H9 (cell line): ENCODE measurements at regions not wholly inside any gene's neighbourhood (a gene's known extent, or its start where the extent isn't known, plus 50 kb on each side); places are given as distances from the start of the nearest gene placed in this dataset.

Source experiments
- DNase-seq: peaks from one replicate; pipeline ENCODE4 v3.0.0-alpha.2; 2017
- H2AFZ ChIP-seq: one replicate; pipeline ENCODE4 v1.6.1; 2013; ENCODE audit warnings: mild to moderate bottlenecking, low read length, control low read depth, moderate library complexity
- H2AK5ac ChIP-seq: 2 replicates; pipeline ENCODE4 v1.6.1; 2013; ENCODE audit warnings: low read length, control low read depth, mixed read lengths; ENCODE audit not compliant: insufficient read length
- H2BK120ac ChIP-seq: one replicate; pipeline ENCODE4 v1.6.1; 2013; ENCODE audit warnings: low read depth, mild to moderate bottlenecking, low read length, control low read depth, inconsistent platforms; ENCODE audit not compliant: poor library complexity, severe bottlenecking
- H2BK12ac ChIP-seq: 2 replicates; pipeline ENCODE4 v1.6.1; 2013; ENCODE audit warnings: low read length, control low read depth, mixed read lengths, low read depth; ENCODE audit not compliant: insufficient read length
- H2BK15ac ChIP-seq: 2 replicates; pipeline ENCODE4 v1.6.1; 2013; ENCODE audit warnings: low read depth, low read length, control low read depth
- H2BK20ac ChIP-seq: one replicate; pipeline ENCODE4 v1.6.1; 2013; ENCODE audit warnings: low read depth, mild to moderate bottlenecking, low read length, control low read depth, inconsistent platforms; ENCODE audit not compliant: poor library complexity, severe bottlenecking
- H2BK5ac ChIP-seq: 2 replicates; pipeline ENCODE4 v1.6.1; 2013; ENCODE audit warnings: low read length, control low read depth, mixed read lengths; ENCODE audit not compliant: insufficient read length
- H3K14ac ChIP-seq: 2 replicates; pipeline ENCODE4 v1.6.1; 2013; ENCODE audit warnings: low read length, control low read depth; ENCODE audit not compliant: insufficient read depth
- H3K18ac ChIP-seq: 2 replicates; pipeline ENCODE4 v1.6.1; 2013; ENCODE audit warnings: low read depth, mild to moderate bottlenecking, mixed read lengths, low read length, control low read depth; ENCODE audit not compliant: insufficient read length
- H3K23ac ChIP-seq: 2 replicates; pipeline ENCODE4 v1.6.1; 2013; ENCODE audit warnings: low read length, control low read depth, mixed read lengths, low read depth; ENCODE audit not compliant: insufficient read length
- H3K23me2 ChIP-seq: 2 replicates; pipeline ENCODE4 v1.6.1; 2013; ENCODE audit warnings: low read depth, mild to moderate bottlenecking, mixed read lengths, low read length, control low read depth; ENCODE audit not compliant: insufficient read length, poor library complexity, severe bottlenecking
- H3K27ac ChIP-seq: 2 replicates; pipeline ENCODE4 v1.5.1; 2013; ENCODE audit warnings: low read length, control low read depth, mixed read lengths, low read depth; ENCODE audit not compliant: insufficient read length
- H3K27me3 ChIP-seq: 2 replicates; pipeline ENCODE4 v1.6.1; 2013; ENCODE audit warnings: low read length, control low read depth, inconsistent platforms; ENCODE audit not compliant: insufficient read depth
- H3K4ac ChIP-seq: 2 replicates; pipeline ENCODE4 v1.6.1; 2013; ENCODE audit warnings: low read depth, mild to moderate bottlenecking, control low read depth, inconsistent platforms, low read length, moderate library complexity
- H3K4me1 ChIP-seq: 2 replicates; pipeline ENCODE4 v1.6.1; 2013; ENCODE audit warnings: low read length, control low read depth, inconsistent platforms; ENCODE audit not compliant: insufficient read depth
- H3K4me2 ChIP-seq: 2 replicates; pipeline ENCODE4 v1.6.1; 2013; ENCODE audit warnings: low read length, control low read depth, mixed read lengths; ENCODE audit not compliant: insufficient read length, insufficient read depth
- H3K56ac ChIP-seq: 2 replicates; pipeline ENCODE4 v1.6.1; 2013; ENCODE audit warnings: low read depth, mild to moderate bottlenecking, mixed read lengths, low read length, control low read depth; ENCODE audit not compliant: insufficient read length
- H3K79me1 ChIP-seq: 2 replicates; pipeline ENCODE4 v1.6.1; 2013; ENCODE audit warnings: low read depth, mild to moderate bottlenecking, moderate library complexity, low read length, control low read depth, inconsistent platforms; ENCODE audit not compliant: insufficient read depth, poor library complexity, severe bottlenecking
- H3K79me2 ChIP-seq: 2 replicates; pipeline ENCODE4 v1.6.1; 2013; ENCODE audit warnings: low read length, control low read depth, inconsistent platforms; ENCODE audit not compliant: insufficient read depth
- H3K9ac ChIP-seq: 2 replicates; pipeline ENCODE4 v1.6.1; 2013; ENCODE audit warnings: low read length, control low read depth, mixed read lengths; ENCODE audit not compliant: insufficient read length; ENCODE audit errors: extremely low read depth
- H3K9me3 ChIP-seq: one replicate; pipeline ENCODE4 v1.6.1; 2013; ENCODE audit warnings: low read depth, low read length, inconsistent platforms; ENCODE audit not compliant: control insufficient read depth
- H3T11ph ChIP-seq: one replicate; pipeline ENCODE4 v1.6.1; 2013; ENCODE audit warnings: mild to moderate bottlenecking, low read length, control low read depth, inconsistent platforms
- H4K20me1 ChIP-seq: one replicate; pipeline ENCODE4 v1.6.1; 2013; ENCODE audit not compliant: control insufficient read depth, insufficient read length, insufficient read depth
- H4K5ac ChIP-seq: 2 replicates; pipeline ENCODE4 v1.6.1; 2013; ENCODE audit warnings: low read depth, mild to moderate bottlenecking, mixed read lengths, low read length, control low read depth; ENCODE audit not compliant: insufficient read length
- H4K8ac ChIP-seq: replicated peaks from 2 replicates; pipeline ENCODE4 v1.6.1; 2013; ENCODE audit warnings: low read length, control low read depth, mixed read lengths, low read depth; ENCODE audit not compliant: insufficient read length
- H4K91ac ChIP-seq: 2 replicates; pipeline ENCODE4 v1.6.1; 2013; ENCODE audit warnings: low read depth, mild to moderate bottlenecking, moderate library complexity, mixed read lengths, low read length, control low read depth; ENCODE audit not compliant: insufficient read length
- H3K27ac Mint-ChIP-seq, 3 experiments: 2 replicates in 2 of 3; 3 replicates in 1 of 3; pipeline ENCODE4 v1.8.0; 2020 to 2021; ENCODE audit warnings: mixed read lengths in 3 of 3, mild to moderate bottlenecking in 1 of 3, moderate library complexity in 1 of 3
- H3K27me3 Mint-ChIP-seq: 2 replicates; pipeline ENCODE4 v1.8.0; 2021; ENCODE audit warnings: low read depth, mild to moderate bottlenecking, moderate library complexity, mixed read lengths
- H3K36me3 Mint-ChIP-seq, 3 experiments: 2 replicates in 2 of 3; 3 replicates in 1 of 3; pipeline ENCODE4 v1.8.0; 2020 to 2021; ENCODE audit warnings: low read depth in 3 of 3, mixed read lengths in 3 of 3; ENCODE audit not compliant: insufficient read depth in 1 of 3
- H3K4me1 Mint-ChIP-seq, 2 experiments: 2 replicates each; pipeline ENCODE4 v1.8.0; 2020; ENCODE audit warnings: mixed read lengths in 2 of 2
- H3K4me3 Mint-ChIP-seq, 2 experiments: 2 replicates in 1 of 2; 3 replicates in 1 of 2; pipeline ENCODE4 v1.8.0; 2020 to 2021; ENCODE audit warnings: mild to moderate bottlenecking in 2 of 2, mixed read lengths in 2 of 2, moderate library complexity in 1 of 2
- H3K9me3 Mint-ChIP-seq, 2 experiments: 2 replicates in 1 of 2; 3 replicates in 1 of 2; pipeline ENCODE4 v1.8.0; 2020; ENCODE audit warnings: mild to moderate bottlenecking in 2 of 2, mixed read lengths in 2 of 2, moderate library complexity in 1 of 2
- WGBS: extraction: QIAGEN DNeasy Blood & Tissue Kit; methylation state at CpG from one replicate; pipeline ENCODE4 v1.1.7; 2013; ENCODE audit warnings: missing lambda C conversion rate, low lambda C conversion rate, mixed read lengths; ENCODE audit not compliant: insufficient read length; ENCODE audit errors: extremely low coverage; 5-methylcytosine and 5-hydroxymethylcytosine counted together
- TF ChIP-seq, protein P1 (sequence below): fragments of 200-600 bp; sonication (generic); conservative IDR thresholded peaks from 3 replicates; pipeline ENCODE4 v1.8.0; 2021; ENCODE audit warnings: antibody characterized with exemption, mild to moderate bottlenecking

DNA sequence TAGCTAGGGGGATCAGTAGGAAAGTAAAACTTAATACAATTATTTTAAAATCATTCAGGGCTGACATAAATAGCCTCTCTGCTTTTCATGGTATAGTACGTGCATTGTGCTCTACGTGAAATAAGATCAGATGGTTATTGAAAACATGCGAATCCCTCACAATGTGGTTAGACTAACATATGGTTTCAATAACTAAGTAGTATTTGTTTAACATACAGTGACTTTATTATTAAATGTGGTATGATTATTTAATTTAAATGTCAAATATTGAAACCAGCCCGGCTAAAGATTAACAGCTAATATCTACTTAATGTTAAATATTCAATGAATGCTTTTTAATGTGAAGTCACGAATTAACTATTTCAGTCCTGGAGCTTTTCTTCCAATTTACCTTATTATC lies 473.9 kb upstream of the THBS1 start:
- Mint-ChIP-seq H3K9me3 (no peaks in the 10 kb centered on the region; a peak in 2 of 5 replicates), H3K27me3 (no peaks in the 10 kb centered on the region), H3K27ac (no peak overlapping the region), H3K4me3 (no peak overlapping the region), H3K4me1 (no peaks in the 10 kb centered on the region), H3K36me3 (no peaks in the 10 kb centered on the region; a peak in 1 of 7 replicates)
- no CpG with 5 or more reads among the region's 5 CpGs for WGBS
- Histone ChIP-seq H2BK12ac (no peak overlapping the region), H3K56ac (no peak overlapping the region), H3K9me3 (no peaks in the 10 kb centered on the region), H3T11ph (no peak overlapping the region), H3K79me1 (no peaks in the 10 kb centered on the region), H3K79me2 (no peaks in the 10 kb centered on the region), H3K14ac (no peak overlapping the region), H3K4ac (no peak overlapping the region), H3K4me1 (no peaks in the 10 kb centered on the region), H4K8ac (no peak overlapping the region), H3K27ac (no peak overlapping the region), H4K91ac (no peak overlapping the region), H2BK20ac (no peak overlapping the region), H3K4me2 (no peak overlapping the region), H2BK120ac (no peak overlapping the region), H3K23me2 (no peaks in the 10 kb centered on the region), H3K9ac (no peak overlapping the region), H2AFZ (no peak overlapping the region), H4K5ac (no peak overlapping the region), H3K23ac (no peak overlapping the region), H2AK5ac (no peak overlapping the region), H3K18ac (no peak overlapping the region), H4K20me1 (no peaks in the 10 kb centered on the region), H2BK5ac (no peak overlapping the region), H2BK15ac (no peak overlapping the region), H3K27me3 (no peaks in the 10 kb centered on the region)
- DNase-seq = no peak
- TF ChIP-seq, protein P1, sequence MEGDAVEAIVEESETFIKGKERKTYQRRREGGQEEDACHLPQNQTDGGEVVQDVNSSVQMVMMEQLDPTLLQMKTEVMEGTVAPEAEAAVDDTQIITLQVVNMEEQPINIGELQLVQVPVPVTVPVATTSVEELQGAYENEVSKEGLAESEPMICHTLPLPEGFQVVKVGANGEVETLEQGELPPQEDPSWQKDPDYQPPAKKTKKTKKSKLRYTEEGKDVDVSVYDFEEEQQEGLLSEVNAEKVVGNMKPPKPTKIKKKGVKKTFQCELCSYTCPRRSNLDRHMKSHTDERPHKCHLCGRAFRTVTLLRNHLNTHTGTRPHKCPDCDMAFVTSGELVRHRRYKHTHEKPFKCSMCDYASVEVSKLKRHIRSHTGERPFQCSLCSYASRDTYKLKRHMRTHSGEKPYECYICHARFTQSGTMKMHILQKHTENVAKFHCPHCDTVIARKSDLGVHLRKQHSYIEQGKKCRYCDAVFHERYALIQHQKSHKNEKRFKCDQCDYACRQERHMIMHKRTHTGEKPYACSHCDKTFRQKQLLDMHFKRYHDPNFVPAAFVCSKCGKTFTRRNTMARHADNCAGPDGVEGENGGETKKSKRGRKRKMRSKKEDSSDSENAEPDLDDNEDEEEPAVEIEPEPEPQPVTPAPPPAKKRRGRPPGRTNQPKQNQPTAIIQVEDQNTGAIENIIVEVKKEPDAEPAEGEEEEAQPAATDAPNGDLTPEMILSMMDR = no peak
